MM.1S (cell line): ENCODE measurements at regions not wholly inside any gene's neighbourhood (a gene's known extent, or its start where the extent isn't known, plus 50 kb on each side); places are given as distances from the start of the nearest gene placed in this dataset.

ENCODE experiments used
- EZH2 ChIP-seq: fragments of 300-600 bp; sonication (generic); optimal IDR thresholded peaks from 2 replicates; pipeline ENCODE3; 2017; ENCODE audit warnings: low read depth, mild to moderate bottlenecking, antibody characterized with exemption, low read length, mixed read lengths
- EZH2phosphoT487 ChIP-seq: fragments of 300-600 bp; sonication (generic); IDR thresholded peaks from 2 replicates; pipeline ENCODE4 v1.6.1; 2018; ENCODE audit warnings: antibody characterized with exemption, low read length
- TF ChIP-seq, protein P1 (sequence below): fragments of 300-600 bp; sonication (generic); IDR thresholded peaks from 2 replicates; pipeline ENCODE4 v1.5.1; 2016; ENCODE audit warnings: antibody characterized with exemption, low read length, mixed read lengths

DNA sequence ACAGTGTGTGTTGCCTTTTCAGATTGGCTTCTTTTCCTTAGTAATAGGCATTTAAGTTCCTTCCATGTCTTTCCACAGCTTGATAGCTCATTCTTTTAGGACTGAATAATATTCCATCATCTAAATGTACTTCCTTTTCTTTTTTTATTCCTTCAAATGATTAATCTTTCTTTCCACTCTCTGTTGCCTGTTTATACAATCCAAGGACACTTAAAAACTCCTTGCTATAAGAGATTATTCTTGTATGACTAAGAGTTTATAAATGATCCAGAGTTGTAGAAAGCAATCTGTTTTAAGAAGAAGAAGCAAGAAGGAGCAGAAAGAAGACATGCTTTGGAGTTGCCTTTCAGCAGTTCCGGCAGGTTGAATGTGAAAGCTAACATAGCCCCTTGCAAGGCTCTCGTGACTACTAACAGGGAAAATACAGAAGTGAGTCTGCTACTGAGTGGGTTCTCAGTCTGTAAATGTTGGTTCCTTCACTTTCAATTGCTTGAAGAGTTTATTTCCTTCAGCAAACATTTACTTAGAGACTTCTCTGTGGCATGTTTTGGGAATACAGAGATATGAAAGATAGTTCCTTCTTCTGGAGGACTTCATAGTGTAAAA is 123.0 kb downstream of the PMAIP1 start:
- TF ChIP-seq, protein P1, sequence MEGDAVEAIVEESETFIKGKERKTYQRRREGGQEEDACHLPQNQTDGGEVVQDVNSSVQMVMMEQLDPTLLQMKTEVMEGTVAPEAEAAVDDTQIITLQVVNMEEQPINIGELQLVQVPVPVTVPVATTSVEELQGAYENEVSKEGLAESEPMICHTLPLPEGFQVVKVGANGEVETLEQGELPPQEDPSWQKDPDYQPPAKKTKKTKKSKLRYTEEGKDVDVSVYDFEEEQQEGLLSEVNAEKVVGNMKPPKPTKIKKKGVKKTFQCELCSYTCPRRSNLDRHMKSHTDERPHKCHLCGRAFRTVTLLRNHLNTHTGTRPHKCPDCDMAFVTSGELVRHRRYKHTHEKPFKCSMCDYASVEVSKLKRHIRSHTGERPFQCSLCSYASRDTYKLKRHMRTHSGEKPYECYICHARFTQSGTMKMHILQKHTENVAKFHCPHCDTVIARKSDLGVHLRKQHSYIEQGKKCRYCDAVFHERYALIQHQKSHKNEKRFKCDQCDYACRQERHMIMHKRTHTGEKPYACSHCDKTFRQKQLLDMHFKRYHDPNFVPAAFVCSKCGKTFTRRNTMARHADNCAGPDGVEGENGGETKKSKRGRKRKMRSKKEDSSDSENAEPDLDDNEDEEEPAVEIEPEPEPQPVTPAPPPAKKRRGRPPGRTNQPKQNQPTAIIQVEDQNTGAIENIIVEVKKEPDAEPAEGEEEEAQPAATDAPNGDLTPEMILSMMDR: no peak
- TF ChIP-seq EZH2 (no peak), EZH2phosphoT487 (no peak)
